Motor neuron (in vitro differentiated cells): ENCODE measurements at regions not wholly inside any gene's neighbourhood (a gene's known extent, or its start where the extent isn't known, plus 50 kb on each side); places are given as distances from the start of the nearest gene placed in this dataset.
A peak's percentile ranks its signal among the peaks of the same experiment; 100 is the strongest.
"Not testable (repeated sequence)": the region's sequence is repeated elsewhere in the genome, so short reads cannot be mapped to it uniquely, and the experiment has no call there.

Experiments
- ATAC-seq, 8 experiments: fragments of 200-7000 bp; cut with Tn5 transposase; replicated peaks in 6 of 8; 2 replicates each; pipeline ENCODE4 v1.8.0; 2021; ENCODE audit warnings: mild to moderate bottlenecking in 8 of 8, moderate library complexity in 8 of 8
- H3K27ac ChIP-seq, 2 donors: fragments of 250-450 bp; sonication (Bioruptor Pico); 2 replicates each; pipeline ENCODE4 v1.9.0; 2021; ENCODE audit warnings: antibody characterized with exemption in 2 of 2, mild to moderate bottlenecking in 2 of 2, moderate library complexity in 1 of 2
- H3K4me1 ChIP-seq, 2 donors: fragments of 250-450 bp; sonication (Bioruptor Pico); replicated peaks in 1 of 2; 2 replicates each; pipeline ENCODE4 v1.6.1; 2021; ENCODE audit warnings: antibody characterized with exemption in 2 of 2, mild to moderate bottlenecking in 2 of 2, moderate library complexity in 1 of 2
- H3K4me3 ChIP-seq, 5 donors: fragments of 250-450 bp; sonication (Bioruptor Pico); 2 replicates each; pipeline ENCODE4 v1.9.0; 2021; ENCODE audit warnings: antibody characterized with exemption in 5 of 5, mild to moderate bottlenecking in 5 of 5, moderate library complexity in 4 of 5
- WGBS, 10 experiments: fragments of 450-650 bp; shearing (Covaris generic); methylation state at CpG; one replicate each; pipeline ENCODE4 v1.0.0; 2022; 5-methylcytosine and 5-hydroxymethylcytosine counted together
- in situ Hi-C, 9 experiments: fragments of 400-800 bp; cut with MboI; loops; one replicate each; pipeline ENCODE4 v1.15.0; 2021; ENCODE audit warnings: low sequenced_read_pairs in 9 of 9, low pct_unique_long_range_greater_than_20kb in 2 of 9; ENCODE audit not compliant: unreplicated experiment in 9 of 9

DNA sequence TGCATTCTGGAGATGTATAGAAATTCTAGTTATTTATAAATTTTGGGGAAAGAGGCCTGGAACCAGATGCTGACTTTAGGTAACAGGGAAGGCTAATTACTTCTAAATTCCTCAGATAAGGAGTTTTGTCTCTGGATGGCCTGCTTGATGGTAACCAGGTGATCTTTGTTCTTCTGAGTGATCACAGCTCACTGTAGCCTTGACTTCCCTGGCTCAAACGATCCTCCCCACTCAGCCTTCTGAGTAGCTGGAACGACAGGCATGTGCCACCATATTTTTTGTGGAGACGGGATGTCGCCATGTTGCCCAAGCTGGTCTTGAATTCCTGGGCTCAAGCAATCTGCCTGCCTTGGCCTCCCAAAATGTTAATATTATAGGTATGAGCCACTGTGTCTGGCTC, 54.4 kb upstream of the MSH6 start:
- 62 to 100% (median 96%) methylated on average over 1 to 4 of the region's 4 CpGs; no CpG with 5 or more reads in 2 of the 10 experiments for WGBS, 10 experiments
- Histone ChIP-seq H3K4me3 (no peak overlapping the region), H3K27ac (no peak overlapping the region), H3K4me1 (no peaks in the 10 kb centered on the region)
- no peak for ATAC-seq
- in situ Hi-C loops = no loop called here

DNA sequence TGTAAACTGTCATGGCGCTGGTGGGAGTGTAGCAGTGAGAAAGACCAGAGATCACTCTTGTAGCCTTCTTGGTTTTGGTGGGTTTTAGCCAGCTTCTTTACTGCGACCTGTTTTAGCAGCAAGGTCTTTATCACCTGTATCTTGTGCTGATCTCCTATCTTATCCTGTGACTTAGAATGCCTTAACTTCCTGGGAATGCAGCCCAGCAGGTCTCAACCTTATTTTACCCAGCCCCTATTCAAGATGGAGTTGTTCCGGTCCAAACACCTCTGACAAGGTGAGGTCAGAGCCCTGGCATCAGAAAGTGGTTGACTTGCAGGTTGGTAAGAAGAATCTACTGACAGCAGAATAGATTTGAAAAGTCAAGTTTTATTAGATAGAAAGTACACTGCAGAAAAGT, 55.0 kb upstream of the MSH6 start:
- ATAC-seq = no peak
- Histone ChIP-seq H3K4me3 (no peak overlapping the region), H3K4me1 (no peaks in the 10 kb centered on the region), H3K27ac (no peak overlapping the region)
- 0 to 93% (median 75%) methylated on average over 1 to 3 of the region's 3 CpGs; no CpG with 5 or more reads in 4 of the 10 experiments for WGBS, 10 experiments
- in situ Hi-C loops = no loop called here

DNA sequence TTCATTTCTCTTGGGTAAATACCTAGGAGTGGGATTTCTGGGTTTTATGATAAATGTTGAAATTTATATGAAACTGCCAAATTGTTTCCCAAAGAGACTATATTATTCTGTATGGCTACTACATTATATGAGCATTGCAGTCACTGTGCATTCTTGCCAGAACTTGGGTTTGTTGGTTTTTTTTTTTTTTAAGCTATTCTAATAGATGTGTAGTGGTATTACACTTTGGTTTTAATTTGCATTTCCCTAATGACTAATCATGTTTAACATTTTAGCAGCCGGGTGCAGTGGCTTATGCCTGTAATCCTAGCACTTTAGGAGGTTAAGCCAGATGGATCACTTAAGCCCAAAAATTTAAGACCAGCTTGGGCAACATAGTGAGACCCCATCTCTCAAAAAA, 56.0 kb upstream of the MSH6 start:
- ATAC-seq = peak in 2 of 8 experiments; percentile 51 to 63
- H3K27ac ChIP-seq, in situ Hi-C loops, H3K4me3 ChIP-seq, H3K4me1 ChIP-seq: not testable (repeated sequence)
- WGBS, 10 experiments = no CpG with 5 or more reads among the region's 1 CpG

DNA sequence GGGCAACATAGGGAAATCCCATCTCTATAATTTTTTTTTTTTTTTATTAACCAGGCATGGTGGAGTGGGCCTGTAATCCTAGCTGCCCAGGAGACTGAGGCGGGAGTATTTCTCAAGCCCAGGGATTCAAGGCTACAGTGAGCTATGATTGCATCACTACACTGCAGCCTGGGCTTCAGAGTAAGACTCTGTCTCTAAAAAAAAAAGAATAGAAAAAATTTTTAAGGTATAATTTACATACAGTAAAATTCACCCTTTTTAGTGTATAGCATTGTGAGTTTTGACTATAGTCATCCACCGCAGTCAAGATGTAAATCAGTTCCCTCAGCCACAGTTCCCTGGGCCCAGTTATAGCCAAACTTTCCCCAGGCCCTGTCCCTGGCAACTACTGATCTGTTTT, 57.1 kb upstream of the MSH6 start:
- WGBS, 10 experiments = 60 to 100% (median 100%) methylated on average over 1 to 2 of the region's 2 CpGs; no CpG with 5 or more reads in 2 of the 10 experiments
- in situ Hi-C loops = no loop called here
- no peak for ATAC-seq
- no peak overlapping the region for H3K27ac ChIP-seq
- H3K4me1 ChIP-seq = no peaks in the 10 kb centered on the region
- no peak overlapping the region for H3K4me3 ChIP-seq

DNA sequence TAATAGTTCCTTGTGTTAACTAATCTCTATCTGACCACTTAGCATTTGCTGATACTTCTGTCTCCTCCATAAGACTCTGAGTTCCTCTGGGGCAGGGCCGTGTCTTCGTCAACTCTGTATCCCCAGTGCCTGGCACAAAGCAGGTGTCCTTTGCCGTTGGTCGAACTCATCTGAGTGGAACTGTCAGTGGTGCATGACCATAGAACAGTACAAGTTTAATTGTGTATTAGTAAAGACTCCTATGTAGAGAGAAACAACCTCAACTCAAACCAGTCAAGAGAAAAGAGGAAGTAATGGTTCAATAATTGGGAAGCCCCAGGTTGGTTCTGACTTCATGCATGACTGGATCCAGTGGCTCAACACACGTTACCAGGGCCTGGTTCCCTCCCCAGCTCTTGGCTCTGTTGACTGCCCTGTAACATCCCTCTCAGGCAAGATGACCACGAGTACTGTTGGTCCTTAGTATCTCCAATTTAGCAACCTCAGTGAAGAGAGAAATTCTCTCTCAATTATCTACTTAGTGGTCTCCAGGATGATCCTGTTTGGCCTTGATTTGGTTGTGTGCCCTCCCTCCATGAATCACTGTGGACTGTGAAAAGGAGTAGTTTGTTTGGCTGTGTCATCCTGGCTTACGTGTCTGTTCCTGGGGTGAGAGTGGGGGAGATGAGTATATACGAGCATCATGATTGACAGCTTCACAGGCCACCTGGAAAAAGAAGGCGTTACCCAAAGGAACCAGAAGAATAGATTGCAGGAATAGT, 58.5 kb upstream of the MSH6 start:
- WGBS, 10 experiments = 33 to 100% (median 87%) methylated on average over 1 to 6 of the region's 9 CpGs; no CpG with 5 or more reads in 2 of the 10 experiments
- Histone ChIP-seq H3K27ac (no peak overlapping the region), H3K4me1 (no peaks in the 10 kb centered on the region), H3K4me3 (no peak overlapping the region)
- ATAC-seq = no peak
- in situ Hi-C loops = no loop called here

DNA sequence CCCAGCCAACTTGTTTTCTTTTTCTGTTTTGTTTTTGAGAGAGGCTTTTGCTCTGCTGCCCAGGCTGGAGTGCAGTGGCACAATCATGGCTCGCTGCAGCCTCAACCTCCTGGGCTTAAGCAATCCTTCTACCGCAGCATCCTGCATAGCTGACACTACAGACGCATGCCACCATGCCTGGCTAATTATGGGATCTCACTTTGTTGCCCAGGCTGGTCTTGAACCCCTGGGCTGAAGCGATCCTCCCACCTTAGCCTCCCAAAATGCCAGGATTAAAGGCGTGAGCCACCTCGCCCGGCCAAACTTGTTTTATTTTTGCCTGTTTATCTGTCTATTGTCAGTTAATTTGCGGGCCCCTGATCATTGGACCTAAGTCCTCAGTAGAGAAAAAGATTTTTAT, 61.6 kb upstream of the MSH6 start:
- ATAC-seq = no peak
- Histone ChIP-seq H3K4me1 (no peaks in the 10 kb centered on the region), H3K27ac (no peak overlapping the region), H3K4me3 (no peak overlapping the region)
- in situ Hi-C loops = no loop called here
- WGBS, 10 experiments = 29 to 100% (median 91%) methylated on average over 1 to 7 of the region's 8 CpGs; no CpG with 5 or more reads in 3 of the 10 experiments

DNA sequence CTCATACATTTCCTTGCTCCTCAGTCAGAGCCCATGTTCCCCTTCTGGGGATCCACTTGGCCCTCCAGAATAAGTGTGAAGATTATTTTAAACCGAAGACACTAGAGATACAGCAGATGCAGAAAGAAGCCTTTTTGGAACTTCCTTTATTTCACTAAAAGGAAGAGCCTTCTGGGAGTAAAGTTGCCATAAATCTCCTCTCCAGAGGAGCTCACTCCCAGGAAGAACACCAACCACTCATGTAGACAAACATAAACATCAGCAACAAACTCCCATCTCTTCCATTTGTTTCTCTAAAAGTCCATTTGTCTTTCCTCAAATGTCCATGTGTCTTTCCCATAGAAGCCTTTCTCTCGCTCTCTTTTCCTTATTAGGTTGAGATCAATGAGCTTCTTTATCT, 62.4 kb upstream of the MSH6 start:
- Histone ChIP-seq H3K4me1 (no peaks in the 10 kb centered on the region), H3K4me3 (no peak overlapping the region), H3K27ac (no peak overlapping the region)
- 27 to 67% (median 50%) methylated on average over 1 to 2 of the region's 2 CpGs; no CpG with 5 or more reads in 1 of the 10 experiments for WGBS, 10 experiments
- in situ Hi-C loops = no loop called here
- ATAC-seq = no peak

DNA sequence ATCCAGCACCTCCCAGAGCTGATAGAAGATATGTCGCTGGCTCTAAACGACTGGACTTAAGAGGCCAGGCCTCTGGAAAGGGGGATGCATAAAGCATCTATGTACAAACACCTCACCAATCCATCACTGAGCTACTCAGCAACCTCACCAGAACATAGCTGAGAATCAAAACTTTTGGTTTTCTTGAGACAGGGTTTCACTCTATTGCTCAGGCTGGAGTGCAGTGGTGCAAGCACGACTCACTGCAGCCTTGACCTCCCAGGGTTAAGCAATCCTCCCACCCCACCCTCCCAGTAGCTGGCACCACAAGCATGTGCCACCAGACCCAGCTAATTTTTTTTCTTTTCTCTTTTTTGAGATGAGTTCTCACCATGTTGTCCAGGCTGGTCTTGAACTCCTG, 62.9 kb upstream of the MSH6 start:
- WGBS, 10 experiments = 79 to 100% (median 82%) methylated on average over 1 to 2 of the region's 3 CpGs; no CpG with 5 or more reads in 7 of the 10 experiments
- in situ Hi-C loops = no loop called here
- no peak overlapping the region for H3K27ac ChIP-seq
- no peak for ATAC-seq
- no peak overlapping the region for H3K4me3 ChIP-seq
- no peaks in the 10 kb centered on the region for H3K4me1 ChIP-seq

DNA sequence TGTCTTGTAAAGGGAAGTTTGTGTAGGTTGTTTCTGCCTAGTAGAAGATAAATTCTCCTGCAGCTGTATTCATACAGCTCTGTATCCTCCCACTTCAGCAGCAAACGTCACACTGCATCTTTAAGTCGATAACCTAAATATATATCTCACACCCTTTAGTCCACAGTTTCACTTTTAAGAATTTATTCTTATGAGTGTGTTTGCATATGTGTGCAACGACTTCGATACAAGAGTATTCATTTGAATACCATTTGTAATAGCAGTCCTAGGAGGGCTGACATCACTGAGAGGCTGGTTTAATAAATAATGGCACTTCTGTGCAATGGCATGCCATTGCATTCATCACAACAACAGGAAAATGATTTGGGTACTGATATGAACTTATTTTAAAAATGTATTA, 63.8 kb upstream of the MSH6 start:
- no peak overlapping the region for H3K27ac ChIP-seq
- in situ Hi-C loops = no loop called here
- no peak overlapping the region for H3K4me3 ChIP-seq
- no peaks in the 10 kb centered on the region for H3K4me1 ChIP-seq
- WGBS, 10 experiments = 16 to 83% (median 65%) methylated on average over 1 to 4 of the region's 4 CpGs
- ATAC-seq = peak in 5 of 8 experiments; percentile 36 to 62 (median 57)

DNA sequence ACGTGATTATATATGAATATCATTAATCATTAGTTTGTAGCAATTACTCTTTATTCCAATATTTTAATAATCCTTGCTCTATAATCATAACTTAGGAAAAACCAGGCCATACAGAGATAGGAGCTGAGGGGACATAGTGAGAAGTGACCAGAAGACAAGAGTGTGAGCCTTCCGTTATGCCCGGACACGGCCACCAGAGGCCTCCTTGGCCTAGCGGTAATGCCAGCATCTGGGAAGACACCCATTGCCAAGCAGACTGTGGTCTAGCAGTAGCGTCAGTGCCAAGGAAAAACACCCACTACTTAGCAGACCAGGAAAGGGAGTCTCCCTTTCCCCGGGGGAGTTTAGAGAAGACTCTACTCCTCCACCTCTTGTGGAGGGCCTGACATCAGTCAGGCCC, 66.6 kb upstream of the MSH6 start:
- ATAC-seq, H3K4me1 ChIP-seq, H3K27ac ChIP-seq, in situ Hi-C loops, H3K4me3 ChIP-seq: not testable (repeated sequence)
- 0 to 78% (median 17%) methylated on average over 1 of the region's 7 CpGs; no CpG with 5 or more reads in 4 of the 10 experiments for WGBS, 10 experiments

DNA sequence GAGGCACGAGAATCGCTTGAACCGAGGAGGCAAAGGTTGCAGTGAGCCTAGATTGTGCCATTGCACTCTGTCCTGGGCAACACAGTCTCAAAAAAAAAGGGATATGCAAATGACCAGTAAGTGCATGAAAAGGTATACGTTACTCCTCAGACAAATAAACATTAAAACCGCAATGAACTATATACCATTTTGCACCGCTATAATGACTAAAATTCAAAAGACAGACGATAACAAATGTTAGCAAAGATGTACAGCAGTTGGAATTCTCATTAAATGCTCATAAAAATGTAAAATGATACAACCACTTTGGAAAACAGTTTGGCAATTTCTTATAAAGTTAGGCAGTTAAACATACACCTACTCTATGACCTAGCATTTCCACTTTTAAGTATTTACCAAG, 67.4 kb upstream of the MSH6 start:
- 45 to 100% (median 81%) methylated on average over 2 to 7 of the region's 7 CpGs; no CpG with 5 or more reads in 2 of the 10 experiments for WGBS, 10 experiments
- Histone ChIP-seq H3K4me1 (no peaks in the 10 kb centered on the region), H3K4me3 (no peak overlapping the region), H3K27ac (no peak overlapping the region)
- in situ Hi-C loops = no loop called here
- no peak for ATAC-seq

DNA sequence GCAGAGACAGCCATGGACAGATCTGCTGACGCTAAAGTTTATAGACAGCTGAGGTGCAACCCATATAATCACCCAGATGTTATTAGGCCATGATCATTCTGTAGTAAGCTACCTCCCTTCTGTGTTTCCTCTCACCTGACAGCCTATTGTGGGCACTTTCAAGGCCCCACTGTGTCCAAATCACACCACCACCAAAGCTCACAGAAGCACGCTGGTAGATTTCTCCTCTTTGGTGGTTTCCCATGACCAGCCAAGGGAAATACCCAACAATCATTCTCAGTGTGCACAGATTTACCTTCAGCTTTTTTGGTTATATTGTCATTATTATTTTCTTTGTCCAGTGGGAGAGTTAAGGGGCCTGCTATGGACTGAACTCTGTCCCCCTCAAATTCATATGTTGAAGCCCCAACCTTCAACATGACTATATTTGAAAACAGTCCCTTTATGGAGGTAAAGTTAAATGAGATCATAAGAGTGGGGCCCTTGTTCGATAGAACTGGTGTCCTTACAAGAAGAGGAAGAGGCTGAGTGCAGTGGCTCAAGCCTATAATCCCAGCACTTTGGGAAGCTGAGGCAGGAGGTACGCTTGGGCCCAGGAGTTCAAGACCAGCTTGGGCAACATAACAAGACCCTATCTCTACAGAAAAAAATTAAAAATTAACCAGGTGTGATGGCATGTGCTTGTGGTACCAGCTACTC, 74.0 kb upstream of the MSH6 start:
- in situ Hi-C loops = no loop called here
- Histone ChIP-seq H3K27ac (no peak overlapping the region), H3K4me1 (no peaks in the 10 kb centered on the region), H3K4me3 (no peak overlapping the region)
- 10 to 100% (median 90%) methylated on average over 1 to 4 of the region's 4 CpGs; no CpG with 5 or more reads in 1 of the 10 experiments for WGBS, 10 experiments
- no peak for ATAC-seq

DNA sequence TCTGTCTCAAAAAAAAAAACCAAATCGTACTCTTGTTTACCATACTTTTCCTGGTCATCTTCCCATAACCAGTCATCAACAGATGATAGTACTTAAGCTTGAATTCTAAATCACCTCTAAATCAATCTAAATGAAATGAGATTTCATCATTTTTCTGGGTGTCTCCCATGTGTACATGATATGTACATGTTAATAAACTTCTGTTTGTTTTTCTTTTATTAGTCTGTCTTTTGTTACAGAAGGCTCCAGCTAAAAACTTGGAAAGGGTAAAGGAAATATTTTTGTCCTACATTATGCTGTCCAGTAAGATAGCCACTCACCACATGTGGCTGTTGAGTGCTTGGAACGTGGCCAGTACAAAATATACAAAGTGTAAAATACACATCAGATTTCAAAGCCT, 78.7 kb upstream of the MSH6 start:
- in situ Hi-C loops = no loop called here
- peak in 3 of 8 experiments; percentile 88 to 97 (median 90) for ATAC-seq
- Histone ChIP-seq H3K4me1 (no peaks in the 10 kb centered on the region), H3K27ac (no peak overlapping the region), H3K4me3 (no peak overlapping the region)
- WGBS, 10 experiments = 0 to 100% (median 35%) methylated on average over 1 of the region's 2 CpGs; no CpG with 5 or more reads in 4 of the 10 experiments
